ENCODE measurements at regions not wholly inside any gene's neighbourhood (a gene's known extent, or its start where the extent isn't known, plus 50 kb on each side); places are given as distances from the start of the nearest gene placed in this dataset.
A peak's percentile ranks its signal among the peaks of the same experiment; 100 is the strongest.

DNA sequence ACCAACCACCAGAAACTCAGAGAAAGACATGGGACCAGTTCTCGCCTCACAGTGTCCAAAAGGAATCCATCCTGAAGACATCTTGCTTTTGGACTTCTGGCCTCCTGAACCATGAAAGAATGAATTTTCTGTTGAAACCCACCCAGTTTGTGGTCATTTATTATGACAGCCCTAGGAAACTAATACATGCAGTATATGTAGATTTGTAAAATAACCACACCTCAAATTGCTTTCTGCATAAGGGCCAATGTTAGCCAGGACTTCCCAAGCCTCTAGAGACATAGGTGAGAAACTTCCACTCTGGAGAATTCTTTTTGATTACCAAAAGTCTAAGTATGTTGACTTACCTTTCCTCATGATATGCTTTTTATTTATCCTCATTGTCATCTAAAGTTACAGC, 210.5 kb upstream of the SP4 start:
- no peak for DNase-seq (ENCODE audit: low read depth in 2 of 2)

DNA sequence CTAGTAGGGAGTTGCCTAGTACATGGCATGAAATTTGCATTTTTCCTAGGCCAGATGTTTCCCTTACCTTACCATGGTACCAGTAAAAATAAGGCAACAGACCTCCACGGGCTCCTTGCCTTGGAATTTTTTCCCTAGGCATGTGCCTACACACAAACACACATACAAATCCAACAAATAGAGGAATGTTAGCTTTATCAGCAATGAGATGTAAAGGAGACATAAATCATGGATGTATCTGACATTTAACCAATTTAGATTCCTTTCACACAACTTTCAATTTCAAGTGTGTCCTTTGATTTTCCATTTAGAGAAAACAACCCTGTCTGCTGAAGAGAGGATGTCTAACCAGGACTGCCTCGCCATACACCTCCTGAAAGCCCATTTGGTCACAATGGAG, 209.7 kb upstream of the SP4 start:
- DNase-seq (ENCODE audit: low read depth in 2 of 2): no peak

GRCh38 chr7:21221130-21221529, 206.8 kb upstream of the SP4 start:
- no peak for DNase-seq (ENCODE audit: low read depth in 2 of 2)

DNA sequence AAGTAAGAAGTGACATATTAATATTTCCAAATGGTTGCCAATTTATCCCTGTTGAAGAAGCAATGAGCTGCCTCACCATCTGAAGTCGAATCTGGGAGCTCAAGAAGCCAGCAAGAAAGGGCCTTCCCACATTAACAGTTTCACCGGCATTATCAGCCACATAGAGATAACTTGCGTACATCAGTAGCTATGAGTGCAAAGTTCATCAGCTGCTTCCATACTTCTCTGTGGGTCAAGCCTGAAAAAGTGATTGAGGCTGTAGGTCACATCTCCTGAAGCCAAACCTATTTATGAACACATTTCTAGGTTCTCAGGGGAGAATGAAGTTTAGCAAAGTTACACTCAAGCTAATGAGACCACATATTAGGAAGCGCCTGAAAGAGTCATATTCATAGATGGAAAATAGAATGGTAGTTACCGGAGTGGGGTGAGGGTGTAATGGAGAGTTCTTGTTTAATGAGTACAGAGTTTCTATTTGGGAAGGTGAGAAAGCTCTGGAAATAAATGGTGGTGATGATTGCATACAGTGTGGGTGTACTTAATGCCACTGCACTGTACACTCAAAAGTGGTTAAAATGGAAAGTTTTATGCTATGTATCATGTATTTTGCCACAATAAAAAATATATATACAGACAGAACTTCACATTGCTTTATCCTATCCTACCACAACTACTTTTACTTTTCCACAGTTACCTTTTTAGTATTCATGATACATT, 189.3 kb upstream of the SP4 start:
- DNase-seq (ENCODE audit: low read depth in 2 of 2): no peak

DNA sequence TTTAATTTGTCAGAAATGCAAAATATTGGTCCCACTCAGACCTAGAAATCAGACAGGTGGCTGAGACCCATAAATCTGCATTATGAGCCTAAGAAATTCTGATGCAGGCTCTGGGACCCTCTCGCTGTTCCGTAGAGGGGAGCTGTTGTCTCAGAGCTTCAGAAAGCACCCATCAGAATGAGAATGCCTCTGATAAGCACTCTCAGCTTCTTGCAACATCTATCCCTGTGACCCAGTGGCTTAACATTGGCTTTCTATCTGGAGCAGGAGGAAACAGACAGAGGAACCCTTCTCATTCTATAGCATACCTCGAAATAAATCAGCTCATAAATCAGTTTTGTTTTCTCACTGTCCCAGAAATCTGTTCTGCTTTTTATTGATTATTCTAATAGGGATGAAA, 184.6 kb upstream of the SP4 start:
- no peak for DNase-seq (ENCODE audit: low read depth in 2 of 2)

- DNase-seq (ENCODE audit: low read depth in 2 of 2): no peak
Measured at GRCh38 chr7:21251151-21251800, 176.6 kb upstream of the SP4 start.

GRCh38 chr7:21253740-21254687, 173.9 kb upstream of the SP4 start:
- no peak for DNase-seq (ENCODE audit: low read depth in 2 of 2)

GRCh38 chr7:21256310-21256877, 171.5 kb upstream of the SP4 start:
- no peak for DNase-seq (ENCODE audit: low read depth in 2 of 2)

- DNase-seq (ENCODE audit: low read depth in 2 of 2): no peak
Measured at GRCh38 chr7:21260939-21261338, 166.9 kb upstream of the SP4 start.

GRCh38 chr7:21261627-21262594, 166.0 kb upstream of the SP4 start:
- DNase-seq (ENCODE audit: low read depth in 2 of 2): peak in 1 of 2 donors; percentile 20

DNA sequence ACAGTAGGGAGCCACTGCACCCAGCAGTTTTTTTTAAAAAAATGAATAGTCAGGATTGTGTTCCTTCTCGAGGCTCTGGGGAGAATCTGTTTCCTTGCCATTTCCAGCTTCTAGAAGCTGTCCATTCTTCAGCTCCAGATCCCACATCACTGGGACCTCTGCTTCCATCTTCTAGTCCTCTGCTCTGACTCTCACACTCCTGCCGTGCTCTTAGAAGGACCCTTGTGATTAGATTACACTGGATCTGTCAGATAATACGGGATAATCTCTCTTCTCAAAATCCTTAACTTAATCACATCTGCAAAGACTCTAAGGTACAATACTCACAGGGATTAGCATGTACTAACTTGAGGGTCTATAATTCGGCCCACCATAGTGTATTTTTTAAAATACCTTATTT, 158.9 kb upstream of the SP4 start:
- no peak for DNase-seq (ENCODE audit: low read depth in 2 of 2)

GRCh38 chr7:21276471-21277035, 151.3 kb upstream of the SP4 start:
- no peak for DNase-seq (ENCODE audit: low read depth in 2 of 2)

GRCh38 chr7:21278944-21279343, 148.9 kb upstream of the SP4 start:
- no peak for DNase-seq (ENCODE audit: low read depth in 2 of 2)

DNA sequence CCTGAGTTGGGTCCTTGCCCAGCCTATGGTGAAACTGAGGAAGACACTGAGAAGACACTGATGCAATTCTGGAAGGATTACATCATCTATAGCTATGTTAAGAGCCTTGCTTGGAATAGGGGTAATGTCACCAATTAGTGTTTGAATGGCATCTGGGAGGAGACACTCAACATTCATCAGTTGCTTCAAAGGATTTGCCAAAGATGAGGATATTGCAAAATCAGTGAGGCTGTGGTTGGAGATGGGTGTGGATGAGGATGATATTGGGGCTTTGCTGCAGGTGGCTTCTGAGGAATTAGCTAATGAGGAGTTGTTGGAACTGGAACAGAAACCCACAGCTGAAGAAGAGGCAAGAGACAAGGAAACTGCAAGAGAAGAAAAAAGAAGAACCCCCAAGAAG, 146.7 kb upstream of the SP4 start:
- DNase-seq (ENCODE audit: low read depth in 2 of 2): no peak

GRCh38 chr7:21293771-21294170, 134.1 kb upstream of the SP4 start:
- no peak for DNase-seq (ENCODE audit: low read depth in 2 of 2)

- DNase-seq (ENCODE audit: low read depth in 2 of 2): no peak
Measured at GRCh38 chr7:21299766-21300165, 128.1 kb upstream of the SP4 start.

- no peak for DNase-seq (ENCODE audit: low read depth in 2 of 2)
Measured at GRCh38 chr7:21300692-21301091, 127.2 kb upstream of the SP4 start.

DNA sequence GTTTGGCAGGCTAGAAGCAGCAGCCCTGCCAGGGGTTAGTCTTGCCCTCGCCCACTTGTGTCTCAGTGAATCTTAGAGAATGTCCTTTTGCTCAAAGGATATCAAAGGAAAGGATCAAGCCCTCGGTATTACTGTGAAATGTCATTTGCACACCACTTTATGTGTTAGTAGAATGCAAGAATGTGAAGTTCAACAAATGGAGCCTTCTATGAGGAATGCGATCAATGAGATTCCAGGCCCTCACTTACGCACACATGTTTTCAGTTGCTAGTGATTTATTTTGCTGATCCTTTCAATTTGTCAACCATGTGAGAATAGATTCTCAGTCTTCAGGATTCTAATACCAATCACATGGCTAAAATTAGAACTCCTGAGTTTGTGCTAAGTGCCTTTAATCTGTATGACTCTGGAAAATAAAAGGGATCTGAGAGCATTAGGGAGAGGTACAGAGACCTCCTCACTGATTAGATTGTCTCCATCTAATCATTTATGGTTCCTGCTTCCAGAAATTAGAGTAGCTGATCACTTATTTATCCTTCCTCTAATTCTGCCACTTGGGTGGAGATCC, 123.0 kb upstream of the SP4 start:
- DNase-seq (ENCODE audit: low read depth in 2 of 2): no peak

- no peak for DNase-seq (ENCODE audit: low read depth in 2 of 2)
Measured at GRCh38 chr7:21305455-21306235, 122.2 kb upstream of the SP4 start.

DNA sequence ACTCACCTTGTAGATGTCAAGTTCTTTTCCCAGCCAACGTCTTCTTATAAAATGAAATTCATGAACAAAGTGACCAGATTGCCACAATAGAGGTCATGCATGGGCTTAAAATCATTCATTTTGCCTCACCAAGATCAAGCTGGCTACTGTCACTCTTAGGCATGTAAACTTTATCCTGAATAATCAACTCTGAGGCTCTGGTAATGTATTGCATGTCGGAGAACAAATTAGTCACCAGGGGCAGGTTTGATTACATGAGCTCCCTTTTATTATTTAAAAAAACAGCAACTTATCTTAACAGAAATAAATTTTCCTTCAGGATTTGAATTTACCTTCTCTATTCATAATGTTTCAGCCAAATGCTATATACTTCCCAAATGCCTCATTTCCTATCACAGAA, 112.9 kb upstream of the SP4 start:
- DNase-seq (ENCODE audit: low read depth in 2 of 2): no peak
